Suprapubic skin (tissue), 4 donors: ENCODE measurements at regions not wholly inside any gene's neighbourhood (a gene's known extent, or its start where the extent isn't known, plus 50 kb on each side); places are given as distances from the start of the nearest gene placed in this dataset.

Source experiments
- POLR2A ChIP-seq, 2 donors: fragments of 450-650 bp; IDR thresholded peaks; one replicate each; pipeline ENCODE4 v1.6.1; 2017; ENCODE audit warnings: antibody characterized with exemption in 2 of 2, mild to moderate bottlenecking in 2 of 2, moderate library complexity in 2 of 2
- POLR2AphosphoS5 ChIP-seq, 3 donors: sonication (generic); formaldehyde crosslinking; IDR thresholded peaks; one replicate each; pipeline ENCODE4 v1.6.1; 2017; ENCODE audit warnings: antibody characterized with exemption in 3 of 3
- TF ChIP-seq, protein P1 (sequence below), 2 donors: fragments of 200-600 bp in 1 of 2; fragments of 450-650 bp in 1 of 2; sonication (generic) in 1 of 2; IDR thresholded peaks; one replicate each; pipeline ENCODE4 v1.5.1; 2016 to 2019; ENCODE audit warnings: antibody characterized with exemption in 2 of 2, mild to moderate bottlenecking in 1 of 2, moderate library complexity in 1 of 2

DNA sequence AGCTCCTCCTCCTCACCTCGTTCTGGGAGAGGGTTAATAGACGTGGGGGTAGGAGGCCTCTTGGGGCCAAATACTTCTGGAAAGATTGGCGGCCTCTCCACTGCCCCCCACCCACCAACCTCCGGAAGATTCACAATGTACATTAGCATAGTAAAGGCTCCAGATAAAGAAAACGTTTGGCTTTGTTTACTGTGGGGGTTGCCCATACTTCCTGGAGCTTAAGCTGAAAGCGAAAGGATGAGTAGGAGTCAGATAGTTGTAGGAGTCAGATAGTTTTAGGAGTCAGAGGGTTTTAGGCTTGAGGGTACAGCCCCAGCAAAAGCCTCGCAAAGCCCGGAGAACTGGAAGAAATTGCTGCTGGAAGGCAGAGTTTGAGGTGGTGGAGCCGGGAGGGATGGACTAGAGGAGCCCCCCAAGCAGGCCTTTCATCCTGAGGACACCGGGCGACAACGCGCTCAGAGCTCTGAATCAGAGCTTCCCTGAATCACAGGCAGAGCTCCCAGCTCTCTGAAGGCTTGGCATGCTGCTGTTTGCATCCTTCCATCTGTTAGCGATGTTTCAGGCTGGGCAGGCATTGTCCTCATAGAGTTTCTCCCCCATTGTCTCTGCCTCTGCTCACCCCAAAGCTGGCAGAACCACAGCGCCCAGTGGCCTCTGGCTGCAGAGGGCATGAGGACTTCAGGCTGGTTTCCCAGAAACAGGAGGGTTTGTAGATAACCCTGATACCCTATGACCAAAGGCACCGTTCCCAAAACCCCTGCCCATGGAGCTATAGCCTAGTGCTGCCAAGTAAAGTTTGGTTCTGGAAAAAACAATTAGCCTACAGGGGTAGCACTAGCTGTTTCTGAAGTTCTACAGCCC lies 280.7 kb downstream of the BCOR start:
- no peak for TF ChIP-seq POLR2A (IDR thresholded peaks at IDR 0.05)
- TF ChIP-seq, protein P1, sequence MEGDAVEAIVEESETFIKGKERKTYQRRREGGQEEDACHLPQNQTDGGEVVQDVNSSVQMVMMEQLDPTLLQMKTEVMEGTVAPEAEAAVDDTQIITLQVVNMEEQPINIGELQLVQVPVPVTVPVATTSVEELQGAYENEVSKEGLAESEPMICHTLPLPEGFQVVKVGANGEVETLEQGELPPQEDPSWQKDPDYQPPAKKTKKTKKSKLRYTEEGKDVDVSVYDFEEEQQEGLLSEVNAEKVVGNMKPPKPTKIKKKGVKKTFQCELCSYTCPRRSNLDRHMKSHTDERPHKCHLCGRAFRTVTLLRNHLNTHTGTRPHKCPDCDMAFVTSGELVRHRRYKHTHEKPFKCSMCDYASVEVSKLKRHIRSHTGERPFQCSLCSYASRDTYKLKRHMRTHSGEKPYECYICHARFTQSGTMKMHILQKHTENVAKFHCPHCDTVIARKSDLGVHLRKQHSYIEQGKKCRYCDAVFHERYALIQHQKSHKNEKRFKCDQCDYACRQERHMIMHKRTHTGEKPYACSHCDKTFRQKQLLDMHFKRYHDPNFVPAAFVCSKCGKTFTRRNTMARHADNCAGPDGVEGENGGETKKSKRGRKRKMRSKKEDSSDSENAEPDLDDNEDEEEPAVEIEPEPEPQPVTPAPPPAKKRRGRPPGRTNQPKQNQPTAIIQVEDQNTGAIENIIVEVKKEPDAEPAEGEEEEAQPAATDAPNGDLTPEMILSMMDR (IDR thresholded peaks at IDR 0.05) = no peak
- no peak for TF ChIP-seq POLR2AphosphoS5 (IDR thresholded peaks at IDR 0.05)
